ENCODE measurements at regions not wholly inside any gene's neighbourhood (a gene's known extent, or its start where the extent isn't known, plus 50 kb on each side); places are given as distances from the start of the nearest gene placed in this dataset.

GRCh38 chr2:164103271-164103670, 367.5 kb upstream of the FIGN start:
- TF ChIP-seq, protein P1, sequence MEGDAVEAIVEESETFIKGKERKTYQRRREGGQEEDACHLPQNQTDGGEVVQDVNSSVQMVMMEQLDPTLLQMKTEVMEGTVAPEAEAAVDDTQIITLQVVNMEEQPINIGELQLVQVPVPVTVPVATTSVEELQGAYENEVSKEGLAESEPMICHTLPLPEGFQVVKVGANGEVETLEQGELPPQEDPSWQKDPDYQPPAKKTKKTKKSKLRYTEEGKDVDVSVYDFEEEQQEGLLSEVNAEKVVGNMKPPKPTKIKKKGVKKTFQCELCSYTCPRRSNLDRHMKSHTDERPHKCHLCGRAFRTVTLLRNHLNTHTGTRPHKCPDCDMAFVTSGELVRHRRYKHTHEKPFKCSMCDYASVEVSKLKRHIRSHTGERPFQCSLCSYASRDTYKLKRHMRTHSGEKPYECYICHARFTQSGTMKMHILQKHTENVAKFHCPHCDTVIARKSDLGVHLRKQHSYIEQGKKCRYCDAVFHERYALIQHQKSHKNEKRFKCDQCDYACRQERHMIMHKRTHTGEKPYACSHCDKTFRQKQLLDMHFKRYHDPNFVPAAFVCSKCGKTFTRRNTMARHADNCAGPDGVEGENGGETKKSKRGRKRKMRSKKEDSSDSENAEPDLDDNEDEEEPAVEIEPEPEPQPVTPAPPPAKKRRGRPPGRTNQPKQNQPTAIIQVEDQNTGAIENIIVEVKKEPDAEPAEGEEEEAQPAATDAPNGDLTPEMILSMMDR (IDR thresholded peaks at IDR 0.05; ENCODE audit: control insufficient read depth, extremely low read depth, insufficient read depth) = no peak
- H3K4me3 ChIP-seq (ENCODE audit: low read depth, low read length) = no peak overlapping the region
- DNase-seq (ENCODE audit: low read depth) = no peak

DNA sequence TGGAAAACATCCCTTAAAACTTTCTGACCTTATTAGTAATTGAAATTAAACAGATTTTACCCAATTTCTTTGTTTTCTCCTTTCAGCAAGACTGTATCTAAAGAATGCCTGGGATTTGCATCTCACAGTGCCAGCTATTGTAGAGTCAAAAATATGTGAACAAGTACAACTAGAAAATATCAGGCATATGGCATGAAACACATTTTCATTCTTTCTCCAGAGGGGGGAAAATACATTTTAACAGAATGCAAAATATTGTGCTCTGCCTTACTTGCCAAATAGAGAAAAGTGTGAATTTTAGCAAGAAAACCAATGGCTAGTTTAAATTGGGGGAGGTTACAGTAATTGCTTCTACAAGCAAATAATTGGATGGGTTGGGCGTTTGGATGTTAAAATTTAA, 366.6 kb upstream of the FIGN start:
- TF ChIP-seq, protein P1 (IDR thresholded peaks at IDR 0.05; ENCODE audit: control insufficient read depth, extremely low read depth, insufficient read depth) = no peak
- H3K4me3 ChIP-seq (ENCODE audit: low read depth, low read length) = no peak overlapping the region

DNA sequence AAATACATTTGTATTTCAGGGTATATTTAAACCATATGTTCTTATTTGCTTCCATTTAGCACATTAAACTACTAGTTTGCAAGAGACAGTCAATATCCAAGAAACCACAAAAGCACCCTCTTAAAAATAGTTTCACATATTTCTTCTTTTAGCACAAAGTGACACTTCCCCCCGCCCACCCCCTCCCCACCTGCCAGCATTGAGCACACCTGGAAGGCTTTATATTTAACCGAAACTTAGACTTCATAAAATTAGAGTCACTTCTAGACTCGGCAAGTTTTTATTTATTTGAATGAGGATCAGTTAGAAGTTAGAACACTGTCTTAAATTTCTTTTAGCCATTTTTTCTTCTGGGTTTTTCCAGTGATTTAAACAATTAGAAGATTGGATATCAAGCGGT, 355.9 kb upstream of the FIGN start:
- H3K4me3 ChIP-seq (ENCODE audit: low read depth, low read length) = no peak overlapping the region
- TF ChIP-seq, protein P1 (IDR thresholded peaks at IDR 0.05; ENCODE audit: control insufficient read depth, extremely low read depth, insufficient read depth) = no peak
- DNase-seq (ENCODE audit: low read depth) = no peak

More for the DNA sequence above, 366.6 kb upstream of the FIGN start:
- no peak for DNase-seq (ENCODE audit: low read depth)

- no peak for DNase-seq (ENCODE audit: low read depth)
- H3K4me3 ChIP-seq (ENCODE audit: low read depth, low read length) = no peak overlapping the region
- TF ChIP-seq, protein P1 (IDR thresholded peaks at IDR 0.05; ENCODE audit: control insufficient read depth, extremely low read depth, insufficient read depth) = no peak
Measured at GRCh38 chr2:164090533-164090932, 354.7 kb upstream of the FIGN start.

DNA sequence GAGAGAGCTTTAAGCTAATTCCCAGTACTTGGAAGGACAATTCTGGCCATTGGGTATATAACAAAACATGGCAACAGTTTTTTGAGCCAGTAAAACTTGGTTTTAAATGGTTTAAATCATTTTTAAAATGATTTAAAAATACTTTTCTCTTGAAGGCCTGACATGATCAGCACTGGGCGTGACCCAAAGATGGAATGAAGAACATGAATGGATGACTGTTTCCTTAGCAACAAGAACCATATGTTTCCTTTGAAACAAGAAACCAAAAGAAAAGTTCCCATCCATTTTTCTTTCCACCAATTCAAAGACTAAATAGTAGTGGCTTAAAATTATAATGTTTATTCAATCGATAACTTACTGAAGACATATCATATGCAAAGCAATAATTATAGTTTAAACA, 348.3 kb upstream of the FIGN start:
- no peak for DNase-seq (ENCODE audit: low read depth)
- TF ChIP-seq, protein P1 (IDR thresholded peaks at IDR 0.05; ENCODE audit: control insufficient read depth, extremely low read depth, insufficient read depth) = no peak
- no peak overlapping the region for H3K4me3 ChIP-seq (ENCODE audit: low read depth, low read length)

DNA sequence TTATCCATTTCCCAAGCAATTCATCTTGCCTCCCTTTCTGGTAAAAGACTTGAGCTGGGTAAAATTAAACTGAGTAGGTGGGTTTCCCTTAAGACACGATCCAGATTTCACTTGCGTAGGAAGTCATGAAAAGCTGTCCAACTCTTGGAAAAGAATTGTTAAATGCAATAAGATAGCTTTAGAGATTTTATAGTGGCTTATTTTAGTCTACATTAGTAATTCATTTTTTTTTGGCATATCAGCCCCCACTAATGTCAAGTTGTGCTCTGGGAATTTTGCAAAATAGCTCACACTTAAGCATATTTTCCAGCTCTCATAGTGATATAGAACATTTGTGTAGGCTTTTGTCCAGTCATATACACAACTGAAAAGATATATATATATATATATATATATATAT, 344.7 kb upstream of the FIGN start:
- TF ChIP-seq, protein P1 (IDR thresholded peaks at IDR 0.05; ENCODE audit: control insufficient read depth, extremely low read depth, insufficient read depth) = no peak
- DNase-seq (ENCODE audit: low read depth) = no peak
- H3K4me3 ChIP-seq (ENCODE audit: low read depth, low read length) = no peak overlapping the region

GRCh38 chr2:164079258-164079657, 343.4 kb upstream of the FIGN start:
- DNase-seq (ENCODE audit: low read depth) = no peak
- H3K4me3 ChIP-seq (ENCODE audit: low read depth, low read length) = no peak overlapping the region
- TF ChIP-seq, protein P1 (IDR thresholded peaks at IDR 0.05; ENCODE audit: control insufficient read depth, extremely low read depth, insufficient read depth) = no peak
